ENCODE measurements at regions not wholly inside any gene's neighbourhood (a gene's known extent, or its start where the extent isn't known, plus 50 kb on each side); places are given as distances from the start of the nearest gene placed in this dataset.

DNA sequence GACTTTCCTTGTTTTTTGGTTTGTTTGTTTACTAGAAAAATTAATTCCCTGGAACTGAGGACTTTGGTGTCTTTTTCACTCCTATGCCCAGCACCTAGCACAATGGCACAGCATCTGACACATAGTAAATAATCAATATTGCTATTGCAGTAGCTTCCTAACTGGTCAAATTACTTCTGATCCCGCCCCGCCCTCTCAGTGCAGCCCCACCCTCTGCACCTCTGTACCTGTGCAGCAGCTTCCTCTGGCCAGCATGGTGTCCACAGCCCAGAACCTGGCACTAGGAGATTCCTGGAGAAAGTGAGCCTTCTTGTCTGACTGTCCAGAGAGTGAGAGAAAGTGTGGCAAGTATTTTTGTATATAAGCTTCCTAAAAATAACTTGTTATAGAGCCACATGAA lies 343.2 kb downstream of the ZNF608 start:
- no peak overlapping the region for H3K27ac ChIP-seq (ENCODE audit: control insufficient read depth, insufficient read depth, low read length)
- H3K79me2 ChIP-seq (ENCODE audit: control insufficient read depth, insufficient read depth, low read length) = no peaks in the 10 kb centered on the region
- no peak for DNase-seq (ENCODE audit: low read depth, low spot score)

DNA sequence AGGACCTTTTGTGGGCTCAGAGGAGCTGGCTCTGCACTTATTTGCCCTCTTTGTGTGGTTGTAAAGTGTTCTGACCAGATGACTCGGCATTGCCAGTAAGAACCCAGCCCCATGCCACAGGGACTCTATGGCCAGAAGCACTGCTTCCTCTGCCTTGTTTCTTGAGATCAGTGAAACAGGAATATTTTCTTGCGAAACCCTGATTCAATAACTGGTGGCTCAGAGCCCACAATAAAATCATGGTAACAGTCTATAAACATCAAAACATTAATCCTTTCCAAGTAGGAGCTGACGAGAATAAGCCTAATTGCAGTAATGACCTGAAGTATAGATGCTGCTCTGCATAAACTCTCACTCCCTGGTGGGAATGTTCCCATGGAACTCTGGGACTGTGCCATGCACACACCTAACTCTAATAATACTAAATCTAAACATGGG lies 344.3 kb downstream of the ZNF608 start:
- Histone ChIP-seq H2AFZ (ENCODE audit: control insufficient read depth, low read length) (peak overlapping the region; percentile 45), H3K4me1 (ENCODE audit: control insufficient read depth, extremely low read depth, insufficient read depth, low read length) (peaks cover 13% of the 10 kb centered on the region), H3K9me1 (ENCODE audit: control insufficient read depth, extremely low read depth, insufficient read depth, low read length) (no peaks in the 10 kb centered on the region), H3K79me2 (ENCODE audit: control insufficient read depth, insufficient read depth, low read length) (no peaks in the 10 kb centered on the region), H3K9me3 (ENCODE audit: control insufficient read depth, low read depth, low read length) (no peaks in the 10 kb centered on the region), H3K4me3 (ENCODE audit: control insufficient read depth in 2 of 3, extremely low read depth in 1 of 3, insufficient read depth in 2 of 3, low read depth in 1 of 3, low read length in 3 of 3) (no peak overlapping the region), H4K20me1 (ENCODE audit: control insufficient read depth, extremely low read depth, insufficient read depth, low read length) (no peaks in the 10 kb centered on the region), H3K27ac (ENCODE audit: control insufficient read depth, insufficient read depth, low read length) (peak overlapping the region; percentile 24), H3K36me3 (ENCODE audit: control insufficient read depth in 2 of 2, extremely low read depth in 1 of 2, insufficient read depth in 2 of 2, low read length in 2 of 2) (no peaks in the 10 kb centered on the region), H3K27me3 (ENCODE audit: control insufficient read depth, extremely low read depth, insufficient read depth, low read length) (no peaks in the 10 kb centered on the region), H3K4me2 (ENCODE audit: control insufficient read depth, extremely low read depth, insufficient read depth, low read depth, low read length) (peak overlapping the region; percentile 9), H3K9ac (ENCODE audit: control insufficient read depth, extremely low read depth, insufficient read depth, low read length) (no peak overlapping the region)
- FAIRE-seq (no peak), DNase-seq (ENCODE audit: low read depth, low spot score) (no peak)
- dilution Hi-C loops (cut with MboI; ENCODE audit: extremely low pct_ligation_motif_present, low sequenced_read_pairs) = no loop called here
- TF ChIP-seq EZH2 (IDR thresholded peaks at IDR 0.05; ENCODE audit: low read length) = no peak
- TF ChIP-seq, protein P1, sequence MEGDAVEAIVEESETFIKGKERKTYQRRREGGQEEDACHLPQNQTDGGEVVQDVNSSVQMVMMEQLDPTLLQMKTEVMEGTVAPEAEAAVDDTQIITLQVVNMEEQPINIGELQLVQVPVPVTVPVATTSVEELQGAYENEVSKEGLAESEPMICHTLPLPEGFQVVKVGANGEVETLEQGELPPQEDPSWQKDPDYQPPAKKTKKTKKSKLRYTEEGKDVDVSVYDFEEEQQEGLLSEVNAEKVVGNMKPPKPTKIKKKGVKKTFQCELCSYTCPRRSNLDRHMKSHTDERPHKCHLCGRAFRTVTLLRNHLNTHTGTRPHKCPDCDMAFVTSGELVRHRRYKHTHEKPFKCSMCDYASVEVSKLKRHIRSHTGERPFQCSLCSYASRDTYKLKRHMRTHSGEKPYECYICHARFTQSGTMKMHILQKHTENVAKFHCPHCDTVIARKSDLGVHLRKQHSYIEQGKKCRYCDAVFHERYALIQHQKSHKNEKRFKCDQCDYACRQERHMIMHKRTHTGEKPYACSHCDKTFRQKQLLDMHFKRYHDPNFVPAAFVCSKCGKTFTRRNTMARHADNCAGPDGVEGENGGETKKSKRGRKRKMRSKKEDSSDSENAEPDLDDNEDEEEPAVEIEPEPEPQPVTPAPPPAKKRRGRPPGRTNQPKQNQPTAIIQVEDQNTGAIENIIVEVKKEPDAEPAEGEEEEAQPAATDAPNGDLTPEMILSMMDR (optimal IDR thresholded peaks at IDR 0.05 in 1 of 3, IDR thresholded peaks at IDR 0.05 in 1 of 3, conservative IDR thresholded peaks at IDR 0.05 in 1 of 3; ENCODE audit: extremely low read depth in 1 of 3, insufficient read depth in 2 of 3, low read length in 3 of 3) = no peak

More for the DNA sequence above, 343.2 kb downstream of the ZNF608 start:
- dilution Hi-C loops (cut with MboI; ENCODE audit: extremely low pct_ligation_motif_present, low sequenced_read_pairs) = no loop called here
- H3K9me3 ChIP-seq (ENCODE audit: control insufficient read depth, low read depth, low read length) = no peaks in the 10 kb centered on the region
- H3K36me3 ChIP-seq (ENCODE audit: control insufficient read depth in 2 of 2, extremely low read depth in 1 of 2, insufficient read depth in 2 of 2, low read length in 2 of 2) = no peaks in the 10 kb centered on the region
- H2AFZ ChIP-seq (ENCODE audit: control insufficient read depth, low read length) = no peak overlapping the region
- FAIRE-seq = no peak
- no peak overlapping the region for H3K4me2 ChIP-seq (ENCODE audit: control insufficient read depth, extremely low read depth, insufficient read depth, low read depth, low read length)
- TF ChIP-seq EZH2 (IDR thresholded peaks at IDR 0.05; ENCODE audit: low read length) = no peak
- TF ChIP-seq, protein P1 (optimal IDR thresholded peaks at IDR 0.05 in 1 of 3, IDR thresholded peaks at IDR 0.05 in 1 of 3, conservative IDR thresholded peaks at IDR 0.05 in 1 of 3; ENCODE audit: extremely low read depth in 1 of 3, insufficient read depth in 2 of 3, low read length in 3 of 3) = no peak
- H3K4me1 ChIP-seq (ENCODE audit: control insufficient read depth, extremely low read depth, insufficient read depth, low read length) = peaks cover 15% of the 10 kb centered on the region
- H3K9ac ChIP-seq (ENCODE audit: control insufficient read depth, extremely low read depth, insufficient read depth, low read length) = no peak overlapping the region
- no peaks in the 10 kb centered on the region for H3K9me1 ChIP-seq (ENCODE audit: control insufficient read depth, extremely low read depth, insufficient read depth, low read length)
- H3K4me3 ChIP-seq (ENCODE audit: control insufficient read depth in 2 of 3, extremely low read depth in 1 of 3, insufficient read depth in 2 of 3, low read depth in 1 of 3, low read length in 3 of 3) = no peak overlapping the region
- H3K27me3 ChIP-seq (ENCODE audit: control insufficient read depth, extremely low read depth, insufficient read depth, low read length) = no peaks in the 10 kb centered on the region
- no peaks in the 10 kb centered on the region for H4K20me1 ChIP-seq (ENCODE audit: control insufficient read depth, extremely low read depth, insufficient read depth, low read length)

Data from keratinocyte (primary cell).